ENCODE measurements at regions not wholly inside any gene's neighbourhood (a gene's known extent, or its start where the extent isn't known, plus 50 kb on each side); places are given as distances from the start of the nearest gene placed in this dataset.
"Not testable (repeated sequence)": the region's sequence is repeated elsewhere in the genome, so short reads cannot be mapped to it uniquely, and the experiment has no call there.

DNA sequence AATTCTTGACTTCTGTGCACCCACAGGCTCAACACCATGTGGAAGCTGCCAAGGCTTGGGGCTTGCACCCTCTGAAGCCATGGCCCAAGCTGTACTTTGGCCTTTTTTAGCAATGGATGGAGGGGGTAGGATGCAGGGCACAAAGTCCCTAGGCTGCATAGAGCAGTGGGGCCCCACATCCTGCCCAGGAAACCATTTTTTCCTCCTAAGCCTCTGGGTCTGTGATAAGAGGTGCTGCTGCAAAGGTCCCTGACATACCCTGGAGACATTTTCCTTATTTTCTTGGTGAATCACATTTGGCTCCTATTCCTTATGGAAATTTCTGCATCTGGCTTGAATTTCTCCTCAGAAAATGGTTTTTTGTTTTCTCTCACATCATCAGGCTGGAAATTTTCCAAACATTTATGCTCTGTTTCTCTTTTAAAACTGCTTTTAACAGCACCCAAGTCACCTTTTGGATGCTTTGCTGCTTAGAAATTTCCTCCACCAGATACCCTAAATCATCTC is 482.7 kb upstream of the TLE4 start:
- no peak overlapping the region for H3K27ac ChIP-seq
- H3K4me3 ChIP-seq, result no peak overlapping the region
- no peak for TF ChIP-seq POLR2AphosphoS5 (IDR thresholded peaks at IDR 0.05)
- no peak for TF ChIP-seq POLR2A (IDR thresholded peaks at IDR 0.05)
- TF ChIP-seq CTCF (IDR thresholded peaks at IDR 0.05), result no peak
- no peaks in the 10 kb centered on the region for H3K4me1 ChIP-seq
- intact Hi-C loops (cut with DNase I; ENCODE audit: low total_unique reads), result no loop called here
- H3K9me3 ChIP-seq, result peaks cover 13 to 14% of the 10 kb centered on the region in 2 donors
- H3K36me3 ChIP-seq, result no peaks in the 10 kb centered on the region
- DNase-seq (ENCODE audit: low spot score in 2 of 2), result no peak
- no peaks in the 10 kb centered on the region for H3K27me3 ChIP-seq

DNA sequence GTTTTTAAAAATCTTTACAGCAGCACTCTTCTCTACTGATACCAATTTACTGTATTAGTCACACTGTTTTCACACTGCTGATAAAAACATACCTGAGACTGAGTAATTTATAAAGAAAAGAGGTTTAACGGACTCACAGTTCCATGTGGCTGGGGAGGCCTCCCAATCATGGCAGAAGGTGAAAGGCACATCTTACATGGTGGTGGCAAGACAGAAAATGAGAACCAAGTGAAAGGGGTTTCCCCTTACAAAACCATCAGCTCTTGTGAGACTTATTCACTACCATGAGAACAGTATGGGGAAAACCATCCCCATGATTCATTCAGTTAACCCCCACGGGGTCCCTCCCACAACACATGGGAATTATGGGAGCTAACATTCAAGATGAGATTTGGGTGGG is 481.9 kb upstream of the TLE4 start:
- H3K27me3 ChIP-seq; H3K36me3 ChIP-seq; H3K4me3 ChIP-seq; intact Hi-C loops (cut with DNase I; ENCODE audit: low total_unique reads); H3K27ac ChIP-seq; DNase-seq (ENCODE audit: low spot score in 2 of 2); H3K4me1 ChIP-seq: not testable (repeated sequence)
- peaks cover 13 to 14% of the 10 kb centered on the region in 2 donors for H3K9me3 ChIP-seq

DNA sequence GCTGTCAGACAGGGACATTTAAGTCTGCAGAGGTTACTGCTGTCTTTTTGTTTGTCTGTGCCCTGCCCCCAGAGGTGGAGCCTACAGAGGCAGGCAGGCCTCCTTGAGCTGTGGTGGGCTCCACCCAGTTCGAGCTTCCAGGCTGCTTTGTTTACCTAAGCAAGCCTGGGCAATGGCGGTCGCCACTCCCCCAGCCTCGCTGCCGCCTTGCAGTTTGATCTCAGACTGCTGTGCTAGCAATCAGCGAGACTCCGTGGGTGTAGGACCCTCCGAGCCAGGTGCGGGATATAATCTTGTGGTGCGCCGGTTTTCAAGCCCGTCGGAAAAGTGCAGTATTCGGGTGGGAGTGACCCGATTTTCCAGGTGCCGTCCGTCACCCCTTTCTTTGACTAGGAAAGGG is 468.5 kb upstream of the TLE4 start:
- H3K9me3 ChIP-seq; intact Hi-C loops (cut with DNase I; ENCODE audit: low total_unique reads); H3K4me3 ChIP-seq; H3K27ac ChIP-seq; DNase-seq (ENCODE audit: low spot score in 2 of 2); H3K27me3 ChIP-seq; H3K4me1 ChIP-seq; H3K36me3 ChIP-seq: not testable (repeated sequence)

DNA sequence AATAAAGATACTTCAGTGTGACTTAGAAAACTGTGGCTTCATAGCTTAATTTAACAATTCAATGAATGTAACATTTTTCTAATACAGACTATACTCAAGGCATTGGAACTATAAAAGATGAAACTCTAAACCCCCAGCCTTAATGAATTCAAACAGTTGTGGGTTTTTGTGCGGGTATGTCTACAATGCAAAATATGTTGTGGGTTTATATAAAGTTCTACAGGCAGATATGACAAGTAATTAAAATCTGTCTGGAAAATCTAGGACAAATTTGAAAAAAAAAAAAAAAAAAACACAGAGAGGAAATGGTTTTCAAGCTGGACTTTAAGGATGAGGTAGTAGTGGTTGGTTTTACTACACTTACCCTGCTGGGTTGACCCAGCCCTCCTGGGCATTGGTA is 467.5 kb upstream of the TLE4 start:
- intact Hi-C loops (cut with DNase I; ENCODE audit: low total_unique reads), result no loop called here
- Histone ChIP-seq H3K27ac (no peak overlapping the region), H3K27me3 (no peaks in the 10 kb centered on the region), H3K4me3 (no peak overlapping the region), H3K36me3 (no peaks in the 10 kb centered on the region), H3K9me3 (peaks cover 8 to 12% of the 10 kb centered on the region in 2 donors), H3K4me1 (no peaks in the 10 kb centered on the region)
- TF ChIP-seq POLR2AphosphoS5 (IDR thresholded peaks at IDR 0.05) (no peak), CTCF (IDR thresholded peaks at IDR 0.05) (no peak), POLR2A (IDR thresholded peaks at IDR 0.05) (no peak)
- DNase-seq (ENCODE audit: low spot score in 2 of 2), result no peak

- no peak for DNase-seq (ENCODE audit: low spot score in 2 of 2)
- TF ChIP-seq CTCF (IDR thresholded peaks at IDR 0.05) (no peak), POLR2AphosphoS5 (IDR thresholded peaks at IDR 0.05) (no peak), POLR2A (IDR thresholded peaks at IDR 0.05) (no peak)
- Histone ChIP-seq H3K4me1 (no peaks in the 10 kb centered on the region), H3K36me3 (no peaks in the 10 kb centered on the region), H3K27me3 (no peaks in the 10 kb centered on the region), H3K27ac (no peak overlapping the region), H3K9me3 (peaks cover 8 to 13% of the 10 kb centered on the region in 2 donors), H3K4me3 (no peak overlapping the region)
- intact Hi-C loops (cut with DNase I; ENCODE audit: low total_unique reads), result no loop called here
Observed at GRCh38 chr9:79104951-79105350, 466.8 kb upstream of the TLE4 start.

DNA sequence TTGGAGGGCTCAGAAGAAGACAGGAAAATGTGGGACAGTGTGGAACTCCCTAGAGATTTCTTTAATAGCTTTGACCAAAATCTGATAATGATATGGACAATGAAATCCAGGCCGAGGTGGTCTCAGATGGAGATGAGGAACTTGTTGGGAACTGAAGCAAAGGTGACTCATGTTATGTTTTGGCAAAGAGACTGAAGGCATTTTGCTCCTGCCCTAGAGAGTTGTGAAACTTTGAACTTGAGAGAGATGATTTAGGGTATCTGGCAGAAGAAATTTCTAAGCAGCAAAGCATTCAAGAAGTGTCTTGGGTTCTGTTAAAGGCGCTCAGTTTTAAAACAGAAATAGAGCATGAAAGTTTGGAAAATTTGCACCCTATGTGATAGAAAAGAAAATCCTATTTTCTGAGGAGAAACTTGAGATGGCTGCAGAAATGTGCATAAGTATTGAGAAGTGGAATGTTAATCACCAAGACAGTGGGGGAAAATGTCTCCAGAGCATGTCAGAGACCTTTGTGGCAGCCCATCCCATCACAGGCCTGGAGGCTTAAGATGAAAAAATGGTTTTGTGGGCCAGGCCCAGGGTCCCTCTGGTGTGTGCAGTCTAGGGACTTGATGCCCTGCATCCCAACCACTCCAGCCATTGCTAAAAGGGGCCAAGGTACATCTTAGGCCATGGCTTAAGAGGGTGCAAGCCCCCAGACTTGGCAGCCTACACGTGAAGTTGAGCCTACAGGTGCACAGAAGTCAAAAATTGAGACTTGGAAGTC is 463.7 kb upstream of the TLE4 start:
- no peaks in the 10 kb centered on the region for H3K27me3 ChIP-seq
- H3K36me3 ChIP-seq, result no peaks in the 10 kb centered on the region
- intact Hi-C loops (cut with DNase I; ENCODE audit: low total_unique reads), result no loop called here
- no peak for DNase-seq (ENCODE audit: low spot score in 2 of 2)
- H3K4me1 ChIP-seq, result no peaks in the 10 kb centered on the region
- H3K27ac ChIP-seq, result no peak overlapping the region
- peaks cover 8 to 13% of the 10 kb centered on the region in 2 donors for H3K9me3 ChIP-seq
- no peak overlapping the region for H3K4me3 ChIP-seq
- TF ChIP-seq POLR2A (IDR thresholded peaks at IDR 0.05), result no peak
- TF ChIP-seq POLR2AphosphoS5 (IDR thresholded peaks at IDR 0.05), result no peak
- no peak for TF ChIP-seq CTCF (IDR thresholded peaks at IDR 0.05)

All from breast epithelium (tissue), 4 donors.